ENCODE measurements at regions not wholly inside any gene's neighbourhood (a gene's known extent, or its start where the extent isn't known, plus 50 kb on each side); places are given as distances from the start of the nearest gene placed in this dataset.
A peak's percentile ranks its signal among the peaks of the same experiment; 100 is the strongest.

DNA sequence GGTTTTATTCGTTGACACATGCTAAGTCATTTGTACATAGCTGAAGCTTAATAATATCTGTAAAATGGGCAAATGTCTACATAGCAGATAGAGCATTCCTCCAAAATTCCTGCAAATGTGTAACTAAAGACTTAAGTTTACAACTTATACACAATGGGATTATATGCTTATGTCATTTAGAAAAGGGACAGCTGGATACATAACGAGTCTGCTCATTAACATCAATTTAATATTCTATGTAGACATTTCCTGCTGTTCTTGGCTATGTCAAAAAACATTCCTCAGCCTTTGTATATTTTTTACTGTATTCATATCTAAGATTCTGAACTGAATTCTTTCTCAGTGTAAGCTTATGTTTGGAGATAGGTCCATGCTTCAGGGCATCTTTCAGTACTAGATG, 762.2 kb downstream of the NR2F2 start:
- no peak for DNase-seq (ENCODE audit: low spot score)

DNA sequence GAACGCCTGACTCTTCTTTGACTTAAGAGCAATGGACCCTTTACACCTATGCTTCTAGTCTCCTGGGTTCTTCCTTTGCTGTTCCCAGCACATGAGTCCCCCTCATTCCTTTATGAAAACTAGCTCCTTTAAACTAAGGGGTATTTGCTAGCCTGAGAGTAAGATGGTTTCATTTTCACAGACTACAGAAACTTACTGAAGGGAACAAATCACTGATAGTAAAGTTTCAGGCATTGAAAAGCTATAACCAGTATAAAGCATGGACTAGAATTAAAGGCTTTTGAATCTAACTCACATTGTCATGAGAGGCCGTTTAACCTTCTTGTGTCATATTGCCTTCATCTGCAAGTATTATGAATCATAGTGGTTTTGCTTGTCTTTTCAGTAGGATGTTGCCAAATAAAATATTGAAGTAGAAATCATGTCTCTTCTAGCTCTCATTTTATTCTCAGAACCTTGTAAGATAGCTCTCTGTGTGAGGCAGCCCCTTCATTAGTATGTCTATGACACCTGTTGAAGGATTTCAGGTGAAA, 765.9 kb downstream of the NR2F2 start:
- DNase-seq (ENCODE audit: low spot score): no peak

DNA sequence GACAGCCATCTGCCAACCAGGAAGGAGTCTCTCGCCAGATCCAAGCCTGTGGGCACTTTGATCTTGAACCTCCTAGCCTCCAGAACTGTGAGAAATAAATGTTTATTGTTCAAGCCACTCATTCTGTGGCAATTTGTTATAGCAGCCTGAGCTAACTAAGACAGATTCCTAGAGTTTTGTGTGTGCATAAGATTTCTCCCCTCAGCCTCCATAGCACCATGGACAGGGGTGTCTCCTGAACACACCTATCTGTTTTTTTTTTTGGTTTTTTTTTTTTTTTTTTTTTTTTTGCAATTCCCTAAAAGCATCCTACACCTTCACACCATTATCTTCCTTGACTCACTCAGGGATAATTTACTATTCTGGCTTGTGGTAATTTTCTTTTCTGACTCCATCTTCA, 768.5 kb downstream of the NR2F2 start:
- DNase-seq (ENCODE audit: low spot score): no peak

DNA sequence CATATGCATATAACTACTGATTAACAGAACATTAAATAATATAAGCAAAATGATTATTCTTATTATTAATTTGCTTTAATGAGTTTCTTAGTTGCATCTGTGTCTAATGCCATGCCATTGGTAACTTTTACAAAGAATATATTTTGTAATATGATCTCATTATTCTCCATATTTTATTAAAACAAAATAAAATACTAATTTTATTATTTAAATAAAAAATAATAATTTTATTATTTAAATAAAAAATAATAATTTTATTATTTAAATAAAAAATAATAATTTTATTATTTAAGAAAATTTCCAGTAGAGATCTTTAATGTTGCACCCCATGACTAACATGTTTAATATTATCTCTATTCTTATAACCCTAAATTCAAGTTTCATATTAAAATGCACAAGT, 771.1 kb downstream of the NR2F2 start:
- no peak for DNase-seq (ENCODE audit: low spot score)

DNA sequence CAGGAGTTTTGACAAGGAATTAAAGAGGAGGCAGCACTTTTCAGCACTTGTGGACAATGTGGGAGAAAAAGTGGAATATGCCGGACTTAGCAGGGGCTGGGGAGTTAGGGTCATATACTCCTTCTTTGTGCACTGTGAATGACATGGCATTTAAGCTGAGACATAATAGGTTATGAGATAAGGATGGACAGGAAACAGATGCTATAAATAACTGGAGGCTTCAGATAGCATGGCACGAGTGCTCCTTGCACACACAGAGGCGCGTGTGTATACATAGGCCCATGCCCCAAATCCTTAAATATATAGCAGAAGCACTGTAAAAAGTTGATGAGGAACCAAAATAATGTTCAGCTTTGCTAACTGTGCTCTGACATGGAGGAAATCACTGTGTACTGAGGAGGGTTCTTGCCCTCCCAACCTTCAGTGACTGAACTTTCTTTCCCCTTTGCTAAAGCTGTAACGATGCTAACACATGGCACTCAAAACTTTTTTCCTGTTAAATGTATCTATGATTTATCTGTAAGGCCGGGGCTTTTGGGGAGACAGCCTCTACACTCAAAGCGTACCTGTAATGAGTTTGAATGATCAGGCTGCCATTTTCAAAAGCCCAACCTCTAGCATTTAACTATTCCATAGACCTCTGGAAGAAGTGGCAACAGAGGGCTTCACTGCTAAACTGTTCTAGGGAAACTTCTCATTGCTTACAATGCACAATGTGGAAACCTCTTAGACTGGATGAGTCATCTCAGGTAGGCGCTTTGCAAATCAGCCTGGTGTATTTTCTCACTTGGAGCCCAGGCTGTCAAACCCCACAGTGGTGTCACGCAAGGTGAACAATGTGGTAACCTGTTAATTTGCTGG, 784.6 kb downstream of the NR2F2 start:
- DNase-seq (ENCODE audit: low spot score): no peak

DNA sequence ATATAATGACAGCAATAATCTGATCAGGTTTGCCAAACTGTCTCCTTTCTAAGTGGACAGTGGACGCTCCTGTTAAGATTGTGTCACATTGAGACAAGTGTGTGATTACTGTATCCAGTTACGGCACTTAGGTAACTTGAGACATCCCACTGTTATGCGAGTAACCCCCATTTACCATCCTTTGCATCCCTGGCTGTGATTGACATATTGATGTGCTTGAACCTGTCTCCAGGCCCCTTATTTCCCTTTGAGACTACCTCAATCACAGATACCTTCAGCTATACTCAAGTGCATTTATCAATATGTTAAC, 785.2 kb downstream of the NR2F2 start:
- DNase-seq (ENCODE audit: low spot score): no peak

DNA sequence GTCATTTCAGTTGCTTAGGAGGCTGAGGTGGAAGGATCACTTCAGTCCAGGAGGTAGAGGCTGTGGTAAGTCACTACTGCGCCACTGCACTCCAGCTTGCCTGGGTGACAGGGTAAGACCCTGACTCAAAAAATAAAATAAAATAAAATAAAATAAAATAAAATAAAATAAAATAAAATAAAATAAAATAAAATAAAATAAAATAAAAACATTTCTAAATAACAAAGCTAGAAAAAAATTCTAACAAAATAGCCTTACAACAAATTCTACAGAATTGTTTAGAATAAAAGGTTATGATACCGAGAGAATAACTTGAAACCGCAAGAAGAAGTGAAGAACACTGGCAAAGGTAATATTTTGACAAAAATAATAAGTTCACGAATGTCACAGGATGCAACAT, 794.3 kb downstream of the NR2F2 start:
- no peak for DNase-seq (ENCODE audit: low spot score)

DNA sequence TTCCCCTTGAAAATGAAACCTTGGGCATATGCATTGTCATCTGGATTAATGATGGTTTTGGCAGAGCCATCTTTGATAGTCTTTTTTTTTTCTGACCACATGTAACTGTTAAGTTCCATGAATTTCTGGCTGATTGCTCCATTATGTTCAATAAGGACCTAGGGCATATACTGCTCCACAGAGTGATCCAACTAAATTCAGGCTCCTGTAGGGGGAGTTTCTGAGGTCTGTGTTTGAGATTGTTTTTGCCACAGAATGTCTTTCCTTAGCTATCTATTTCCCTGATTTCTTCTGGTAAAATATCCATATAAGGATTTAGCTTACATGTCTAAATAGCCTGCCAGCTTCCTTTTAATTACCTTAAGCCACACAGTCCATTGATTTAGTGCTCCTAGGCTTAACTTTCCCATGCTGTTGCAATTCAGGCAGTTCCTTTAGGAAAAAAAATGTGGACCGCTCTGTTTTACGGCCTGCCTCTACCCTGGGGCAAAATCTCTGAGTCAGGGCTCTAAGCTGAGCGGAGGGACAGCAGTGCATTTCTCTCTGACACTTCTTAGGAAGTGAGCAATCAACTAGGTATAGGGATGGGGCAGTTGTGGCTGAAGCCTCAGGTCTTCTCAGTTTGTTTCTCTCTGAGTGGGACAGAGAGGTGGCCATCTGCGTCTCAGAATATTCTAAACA, 796.2 kb downstream of the NR2F2 start:
- no peak for DNase-seq (ENCODE audit: low spot score)

DNA sequence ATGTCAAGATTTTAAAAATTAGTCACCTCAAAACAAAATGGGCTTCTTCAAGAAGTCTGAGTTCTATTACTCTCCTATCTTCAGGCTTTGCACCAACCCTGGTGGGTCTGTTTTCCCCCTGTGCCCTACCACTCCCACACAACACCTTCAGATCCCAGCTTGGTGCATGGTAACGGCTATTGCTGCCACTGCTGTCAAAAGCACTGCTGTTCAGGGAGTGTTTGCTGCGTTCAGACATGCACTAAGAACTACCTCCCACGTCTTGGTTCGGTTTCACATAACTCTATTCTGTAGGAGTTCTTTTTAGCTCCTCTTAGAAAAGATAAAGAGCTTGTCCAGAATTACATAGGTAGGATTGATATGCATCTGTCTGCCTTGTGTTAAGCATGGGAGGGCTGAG, 799.2 kb downstream of the NR2F2 start:
- DNase-seq (ENCODE audit: low spot score): no peak

DNA sequence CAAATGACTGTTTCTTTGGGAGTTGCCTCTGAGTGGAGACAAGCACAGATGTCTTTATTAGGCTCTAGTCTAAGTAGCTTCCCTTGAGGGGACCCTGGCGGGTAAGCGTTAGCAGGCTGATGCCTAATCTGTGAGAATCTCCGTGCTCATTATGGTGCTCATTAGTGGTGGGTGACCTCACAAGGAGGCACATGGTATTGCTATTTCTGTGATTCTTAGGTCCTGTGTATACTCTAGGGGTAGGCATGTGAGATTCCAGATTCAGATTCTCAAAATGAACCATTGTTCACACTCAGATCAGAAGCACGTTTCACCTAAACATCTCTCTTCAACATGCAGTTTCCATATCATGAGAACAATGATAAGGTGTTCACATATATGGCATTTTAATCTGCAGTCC, 809.7 kb downstream of the NR2F2 start:
- DNase-seq (ENCODE audit: low spot score): no peak

DNA sequence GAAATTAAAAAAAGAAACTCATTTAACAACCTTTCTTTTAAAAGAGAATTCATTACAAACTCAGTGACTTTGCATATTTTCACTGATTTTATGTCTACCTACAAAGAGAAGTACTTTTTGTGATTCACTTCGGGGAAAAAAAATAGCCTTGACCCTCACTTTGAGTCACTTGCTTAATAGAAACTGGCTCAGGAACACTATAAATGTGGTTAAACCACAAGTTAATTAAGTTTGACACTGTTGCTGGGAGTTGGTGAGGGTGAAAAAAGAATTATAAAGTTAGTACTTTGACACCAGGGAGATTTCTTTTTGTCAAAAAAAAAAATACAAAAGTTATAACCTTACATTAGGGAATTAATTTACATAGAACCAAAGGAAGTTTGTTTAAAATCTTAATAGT, 810.9 kb downstream of the NR2F2 start:
- no peak for DNase-seq (ENCODE audit: low spot score)

DNA sequence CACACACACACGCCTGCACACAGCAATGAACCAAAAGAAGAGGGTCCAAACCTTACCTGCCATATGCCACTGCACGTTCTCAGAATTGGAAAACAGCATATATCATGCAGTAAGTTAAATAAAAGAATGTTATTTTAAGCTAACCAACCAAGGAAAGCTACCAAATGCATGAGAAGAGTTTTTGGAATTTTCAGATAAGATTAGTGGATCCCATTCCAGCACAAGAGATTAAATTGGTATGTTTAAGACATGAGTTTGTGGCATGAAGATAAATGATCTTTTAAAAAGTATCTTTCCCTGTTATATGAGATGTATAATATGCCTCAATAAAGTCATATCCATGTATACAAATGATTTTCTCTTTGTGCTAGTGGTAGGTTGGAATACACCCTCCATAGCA, 811.4 kb downstream of the NR2F2 start:
- DNase-seq (ENCODE audit: low spot score): no peak

DNA sequence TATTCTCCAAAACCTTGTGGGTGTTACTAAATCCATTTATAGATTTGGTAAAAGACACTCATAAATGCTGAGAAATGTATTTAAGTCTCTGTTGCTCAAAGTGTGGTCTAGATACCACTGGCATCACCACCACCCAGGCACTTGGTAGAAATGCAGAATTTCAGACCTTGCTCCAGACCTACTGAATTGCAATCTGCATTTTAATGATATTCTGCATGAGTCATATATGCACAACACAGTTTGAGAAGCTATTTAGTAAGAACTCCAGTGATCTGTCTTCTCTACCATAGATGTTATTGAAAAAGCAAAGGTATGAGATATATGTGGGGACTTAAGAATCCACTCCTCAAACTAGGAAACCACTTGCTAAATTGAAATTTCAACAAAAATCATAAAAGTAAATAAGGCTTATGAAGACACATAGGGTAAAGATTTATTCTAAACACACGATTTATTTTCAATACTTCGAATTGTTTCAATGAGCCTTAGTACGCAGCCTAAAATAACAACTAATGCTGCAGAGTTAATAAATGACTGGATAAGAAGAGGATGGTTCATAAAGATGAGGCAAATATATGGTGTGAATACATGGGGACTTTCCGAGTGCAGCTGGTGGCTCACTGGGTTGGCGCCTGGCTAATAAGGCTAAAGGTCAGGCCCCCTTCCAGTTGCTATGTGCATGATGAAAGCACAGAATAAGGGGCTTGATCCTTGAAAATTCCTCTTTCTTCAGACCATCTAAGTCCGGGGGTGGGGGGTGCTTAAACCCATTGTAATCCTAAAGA, 813.3 kb downstream of the NR2F2 start:
- no peak for DNase-seq (ENCODE audit: low spot score)

DNA sequence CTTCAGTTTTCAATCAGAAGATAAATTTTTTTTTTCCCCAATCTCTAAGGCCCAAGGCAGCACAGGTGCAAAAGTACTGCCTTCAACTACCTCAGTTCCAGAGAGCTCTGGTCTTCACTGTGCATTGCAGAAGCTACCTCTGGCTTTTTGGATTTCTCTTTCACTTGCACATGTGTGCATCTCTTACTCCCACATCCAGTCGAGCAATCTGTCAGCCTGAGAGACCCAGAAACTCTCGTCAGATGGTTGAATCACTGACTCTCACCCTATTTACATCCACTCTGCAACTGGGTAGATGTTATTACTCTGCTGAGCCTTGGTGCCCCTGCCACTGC, 813.8 kb downstream of the NR2F2 start:
- DNase-seq (ENCODE audit: low spot score): no peak

DNA sequence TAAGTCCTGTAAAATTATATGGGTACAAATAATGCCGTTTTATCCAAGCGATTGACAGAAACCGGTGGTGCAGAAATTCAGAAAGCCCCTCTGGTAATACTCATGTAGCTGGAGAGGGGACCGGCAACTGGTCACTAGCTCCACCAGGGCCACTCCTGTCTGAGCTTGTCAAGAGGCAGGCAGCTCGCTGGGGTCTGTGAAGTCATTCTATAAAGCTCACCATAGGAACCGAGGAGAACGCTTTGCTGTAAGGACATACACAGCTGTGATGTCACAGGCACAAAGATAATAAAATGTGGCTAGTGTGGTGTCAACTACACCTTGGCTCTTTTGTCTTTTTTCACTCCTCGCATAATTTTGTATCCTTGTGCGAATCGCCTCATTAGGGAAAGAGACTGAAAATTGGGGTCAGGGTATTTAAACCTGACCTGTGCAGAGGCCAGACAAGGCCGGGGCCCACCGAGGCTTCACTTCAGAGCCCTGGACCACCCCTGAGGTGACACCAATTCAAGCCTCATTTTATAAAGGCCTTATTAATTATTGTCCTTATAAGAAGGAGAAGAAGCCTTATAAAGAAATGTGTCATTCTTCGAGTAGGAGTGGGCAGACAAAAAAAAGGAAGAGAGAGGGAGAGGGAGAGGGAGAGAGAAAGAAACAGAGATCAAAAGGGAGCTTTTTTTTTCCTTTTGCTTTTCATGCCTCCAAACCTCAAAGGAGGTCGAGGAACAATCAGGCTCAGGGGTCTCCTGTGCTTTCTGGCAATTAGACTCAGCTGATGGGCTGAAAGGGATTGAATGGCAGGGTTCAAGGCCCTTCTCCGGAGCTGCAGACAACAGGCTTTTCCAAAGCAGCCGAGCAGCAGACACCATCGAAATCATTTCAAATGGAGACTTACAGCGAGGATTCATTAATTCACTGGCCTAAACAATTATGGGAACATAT, 813.3 kb upstream of the ARRDC4 start:
- no peak for DNase-seq (ENCODE audit: low spot score)

DNA sequence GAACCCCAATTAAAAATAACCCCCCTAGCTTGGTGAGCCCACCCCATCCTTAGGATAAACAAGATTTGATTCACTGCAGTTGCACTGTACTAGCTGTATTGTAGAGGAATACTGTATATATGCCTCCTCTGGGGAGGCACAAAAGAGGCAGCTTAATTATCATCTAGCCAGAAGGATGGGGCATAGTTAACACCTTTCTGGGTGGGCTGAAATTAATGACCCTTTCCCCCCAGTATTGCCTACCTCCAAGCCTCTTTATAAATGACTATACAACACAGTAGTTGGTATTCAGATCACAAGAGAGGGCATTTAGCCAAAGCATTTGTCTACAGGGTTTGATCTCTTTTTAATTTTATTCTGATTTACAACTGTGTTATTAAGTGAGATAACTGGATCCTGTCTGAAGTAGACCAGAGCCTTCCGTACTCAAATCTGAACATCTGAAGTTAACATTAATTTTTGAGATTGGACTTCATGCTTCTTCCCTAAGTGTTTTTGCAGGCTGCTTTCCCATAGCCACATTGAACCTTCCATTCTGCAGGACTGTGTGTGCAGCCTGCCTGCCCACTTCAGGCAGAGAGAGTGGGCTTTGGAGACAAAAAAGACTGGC, 807.0 kb upstream of the ARRDC4 start:
- DNase-seq (ENCODE audit: low spot score): no peak

DNA sequence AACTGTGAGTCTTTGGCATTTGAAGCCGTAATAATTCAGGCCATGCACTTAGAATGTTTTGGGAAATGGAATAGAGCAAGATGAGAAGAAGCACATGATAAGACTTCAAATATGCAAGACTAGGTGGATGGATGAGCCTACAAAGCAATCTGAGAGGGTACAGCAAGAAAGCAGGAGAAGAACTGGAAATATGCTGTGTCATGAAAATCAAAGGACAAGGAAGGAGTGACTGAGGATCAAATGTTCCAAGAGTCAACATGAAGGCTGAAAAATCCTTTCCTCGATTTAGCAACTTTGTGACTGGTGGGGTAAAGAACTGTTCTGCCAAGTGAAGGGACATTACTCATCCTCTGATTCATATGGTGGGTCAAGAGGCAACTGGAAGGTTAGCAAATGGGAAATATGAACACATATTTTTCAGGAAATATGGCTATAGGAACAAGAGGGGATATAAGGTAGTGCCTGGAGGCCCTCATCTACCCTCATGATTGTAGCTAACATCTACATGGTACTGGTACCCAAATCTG, 803.7 kb upstream of the ARRDC4 start:
- no peak for DNase-seq (ENCODE audit: low spot score)

DNA sequence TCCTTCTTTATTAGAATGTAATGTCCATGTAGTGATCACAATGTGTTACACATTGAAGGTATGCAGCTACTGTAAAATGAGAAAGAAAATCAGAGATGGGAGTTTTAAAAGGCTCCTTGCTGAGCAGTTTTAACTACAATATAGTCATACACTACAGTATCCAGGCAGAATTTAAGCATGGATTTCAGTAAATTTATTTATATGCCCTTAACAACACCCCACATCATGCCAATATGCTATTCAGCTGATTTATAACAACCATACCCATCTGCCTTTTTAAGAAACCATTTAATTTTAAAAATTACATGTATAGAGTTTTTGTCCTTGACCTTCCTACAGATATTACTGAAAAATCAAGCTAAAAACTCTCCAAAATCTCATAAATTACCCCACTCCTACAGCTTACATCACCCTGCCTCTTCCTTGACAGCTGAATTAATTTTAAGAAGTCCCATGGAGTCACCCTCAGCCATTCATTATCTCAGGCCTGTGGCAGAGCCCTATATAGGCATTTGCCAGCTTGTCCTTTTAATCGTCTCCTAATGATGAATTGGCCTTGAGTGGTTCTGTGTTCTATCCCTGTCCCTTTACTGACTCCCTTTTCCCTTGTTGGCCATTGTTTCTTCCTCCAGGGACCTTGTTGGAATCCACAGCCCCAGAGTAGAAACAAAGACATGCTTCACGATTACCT, 797.6 kb upstream of the ARRDC4 start:
- DNase-seq (ENCODE audit: low spot score): no peak

DNA sequence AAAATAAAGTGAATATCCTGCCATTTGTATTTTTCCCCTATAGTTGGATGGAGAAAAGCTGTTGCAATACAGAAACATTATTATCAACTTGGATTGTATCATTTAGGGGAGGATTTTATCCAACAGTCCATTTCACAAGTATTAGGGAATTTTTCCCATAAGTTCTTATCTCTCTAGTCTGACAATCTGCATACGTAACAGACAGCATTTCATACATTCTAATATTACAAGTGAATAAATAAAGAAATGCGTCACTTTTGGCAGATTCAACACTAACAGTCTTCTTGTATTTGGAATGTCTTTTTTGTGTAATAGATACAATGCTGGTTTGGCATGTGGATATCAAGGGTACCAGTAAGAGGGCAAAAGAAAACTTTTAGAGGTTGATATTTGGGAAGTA, 795.3 kb upstream of the ARRDC4 start:
- DNase-seq (ENCODE audit: low spot score): no peak

DNA sequence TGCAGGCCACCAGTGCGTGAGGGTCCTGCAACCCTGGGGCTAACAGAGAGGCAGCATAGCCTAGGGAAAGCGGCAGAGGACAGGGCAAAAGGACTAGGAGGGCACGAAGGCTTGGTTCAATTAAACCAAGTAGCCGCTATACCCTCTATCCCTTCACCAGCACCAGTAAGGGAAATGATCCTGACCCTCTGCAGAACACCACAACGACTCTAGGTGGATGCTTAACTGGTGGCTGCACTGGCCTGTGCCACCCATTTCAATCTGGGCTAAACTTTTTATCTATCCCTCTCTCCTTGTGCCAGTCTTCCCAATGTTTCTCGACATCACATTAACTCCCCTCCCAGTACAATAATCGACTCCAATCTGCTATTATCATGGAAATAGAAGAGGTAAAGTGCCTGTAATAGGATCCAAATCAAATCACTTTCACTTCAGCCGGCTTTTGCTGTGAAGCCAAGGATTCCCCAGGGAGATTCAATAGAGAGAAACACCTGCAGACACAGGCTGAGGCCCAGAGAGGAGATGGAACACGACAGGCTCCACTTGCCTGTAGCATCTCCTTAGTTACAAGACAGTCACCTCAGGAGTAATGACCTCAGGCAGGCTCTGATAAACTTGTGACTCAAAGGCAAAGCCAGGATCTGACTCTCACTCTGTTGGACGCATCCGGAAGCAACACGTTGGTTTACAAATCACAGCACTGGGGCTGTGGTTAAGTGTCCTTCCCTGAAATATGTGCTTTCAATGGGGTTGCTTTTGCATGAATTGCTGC, 791.6 kb upstream of the ARRDC4 start:
- DNase-seq (ENCODE audit: low spot score): peak; percentile 2

Measured in NAMALWA (cell line).